Activated CD8-positive, alpha-beta memory T cell treated with anti-CD3 and anti-CD28 coated beads, Interleukin-2, amount 50 U/mL, for 1 hour (primary cell): ENCODE measurements at regions not wholly inside any gene's neighbourhood (a gene's known extent, or its start where the extent isn't known, plus 50 kb on each side); places are given as distances from the start of the nearest gene placed in this dataset.

Source experiments
- DNase-seq: peaks from one replicate; pipeline ENCODE4 v3.0.0-alpha.2; 2020; ENCODE audit errors: extremely low read depth

GRCh38 chr15:95557226-95558046 is 773.1 kb upstream of the NR2F2 start:
- DNase-seq = no peak

- no peak for DNase-seq
These were observed 772.4 kb upstream of the NR2F2 start for GRCh38 chr15:95558131-95558530.

GRCh38 chr15:95558916-95559315 is 771.6 kb upstream of the NR2F2 start:
- DNase-seq = no peak

GRCh38 chr15:95559875-95560394 is 770.6 kb upstream of the NR2F2 start:
- DNase-seq = no peak

GRCh38 chr15:95561463-95561862 is 769.0 kb upstream of the NR2F2 start:
- no peak for DNase-seq

- no peak for DNase-seq
These were observed 766.9 kb upstream of the NR2F2 start for GRCh38 chr15:95563634-95564033.

GRCh38 chr15:95565016-95565600 is 765.4 kb upstream of the NR2F2 start:
- DNase-seq = no peak

- DNase-seq = no peak
These were observed 764.8 kb upstream of the NR2F2 start for GRCh38 chr15:95565690-95566089.

GRCh38 chr15:95567686-95568085 is 762.8 kb upstream of the NR2F2 start:
- DNase-seq = no peak

- no peak for DNase-seq
These were observed 756.4 kb upstream of the NR2F2 start for GRCh38 chr15:95574053-95574452.

GRCh38 chr15:95577927-95578326 is 752.6 kb upstream of the NR2F2 start:
- no peak for DNase-seq

- DNase-seq = no peak
These were observed 750.4 kb upstream of the NR2F2 start for GRCh38 chr15:95580121-95580520.

GRCh38 chr15:95581595-95581994 is 748.9 kb upstream of the NR2F2 start:
- DNase-seq = no peak

GRCh38 chr15:95584088-95584487 is 746.4 kb upstream of the NR2F2 start:
- no peak for DNase-seq

- no peak for DNase-seq
These were observed 742.4 kb upstream of the NR2F2 start for GRCh38 chr15:95588056-95588455.

- DNase-seq = no peak
These were observed 739.9 kb upstream of the NR2F2 start for GRCh38 chr15:95590533-95591044.

GRCh38 chr15:95591270-95591669 is 739.2 kb upstream of the NR2F2 start:
- no peak for DNase-seq

- DNase-seq = no peak
These were observed 738.6 kb upstream of the NR2F2 start for GRCh38 chr15:95591886-95592285.

GRCh38 chr15:95594496-95594895 is 736.0 kb upstream of the NR2F2 start:
- DNase-seq = no peak

GRCh38 chr15:95595759-95596158 is 734.7 kb upstream of the NR2F2 start:
- DNase-seq = no peak

- no peak for DNase-seq
These were observed 734.0 kb upstream of the NR2F2 start for GRCh38 chr15:95596496-95596895.

- DNase-seq = no peak
These were observed 732.1 kb upstream of the NR2F2 start for GRCh38 chr15:95598251-95598855.

GRCh38 chr15:95600367-95600766 is 730.1 kb upstream of the NR2F2 start:
- no peak for DNase-seq
